Small intestine (tissue), 7 donors: ENCODE measurements at regions not wholly inside any gene's neighbourhood (a gene's known extent, or its start where the extent isn't known, plus 50 kb on each side); places are given as distances from the start of the nearest gene placed in this dataset.
"Not testable (repeated sequence)": the region's sequence is repeated elsewhere in the genome, so short reads cannot be mapped to it uniquely, and the experiment has no call there.

Experiments
- DNase-seq, 2 donors: peaks; one replicate each; pipeline versions ENCODE4 v3.0.0 to v3.0.0-alpha.2; 2013
- FAIRE-seq: peaks from 2 replicates; lab custom pipeline; 2012; peaks lifted over from hg19 to GRCh38; lab: Jason Lieb, UNC
- H3K27ac ChIP-seq, 3 donors: one replicate each; pipeline ENCODE4 v1.5.1; 2013; ENCODE audit warnings: low read length in 2 of 3, mild to moderate bottlenecking in 2 of 3, control low read depth in 1 of 3, inconsistent platforms in 1 of 3, low read depth in 1 of 3, moderate library complexity in 1 of 3
- H3K27me3 ChIP-seq, 3 donors: one replicate each; pipeline ENCODE4 v1.6.1; 2013; ENCODE audit warnings: low read length in 3 of 3, inconsistent platforms in 1 of 3; ENCODE audit not compliant: control insufficient read depth in 3 of 3, insufficient read depth in 3 of 3
- H3K36me3 ChIP-seq, 3 donors: one replicate each; pipeline ENCODE4 v1.6.1; 2013; ENCODE audit warnings: low read length in 3 of 3, inconsistent platforms in 1 of 3, low read depth in 1 of 3, mild to moderate bottlenecking in 1 of 3, moderate library complexity in 1 of 3; ENCODE audit not compliant: control insufficient read depth in 3 of 3, insufficient read depth in 2 of 3
- H3K4me1 ChIP-seq, 3 donors: one replicate each; pipeline ENCODE4 v1.6.1; 2013; ENCODE audit warnings: low read length in 2 of 3, inconsistent platforms in 1 of 3, low read depth in 1 of 3, mild to moderate bottlenecking in 1 of 3, moderate library complexity in 1 of 3; ENCODE audit not compliant: control insufficient read depth in 3 of 3, insufficient read depth in 2 of 3
- H3K4me3 ChIP-seq, 3 donors: one replicate each; pipeline ENCODE4 v1.5.1; 2013; ENCODE audit warnings: low read length in 3 of 3, control low read depth in 1 of 3, inconsistent platforms in 1 of 3, low read depth in 1 of 3, mild to moderate bottlenecking in 1 of 3, moderate library complexity in 1 of 3
- H3K9me3 ChIP-seq, 2 donors: one replicate each; pipeline ENCODE4 v1.6.1; 2013; ENCODE audit warnings: low read depth in 1 of 2, low read length in 1 of 2; ENCODE audit not compliant: control insufficient read depth in 2 of 2, insufficient read depth in 1 of 2
- WGBS, 3 donors: extraction: QIAGEN DNeasy Blood & Tissue Kit; methylation state at CpG; one replicate each; pipeline ENCODE4 v1.1.7; 2013; 5-methylcytosine and 5-hydroxymethylcytosine counted together
- donor health status: healthy with polysubstance abuse.
- donor health status: control.
- donor health status: control.
- donor health status: Bipolar disorder and iron deficiency.
- donor health status: healthy.

GRCh38 chr10:23557777-23558176 lies 118.9 kb downstream of the OTUD1 start:
- Histone ChIP-seq H3K27me3 (no peaks in the 10 kb centered on the region), H3K4me3 (no peak overlapping the region), H3K4me1 (no peaks in the 10 kb centered on the region), H3K9me3 (peaks cover 0 to 4% of the 10 kb centered on the region in 2 donors), H3K36me3 (no peaks in the 10 kb centered on the region), H3K27ac (no peak overlapping the region)
- WGBS, 3 donors: 78 to 89% (median 78%) methylated on average over 4 of the region's 4 CpGs
- DNase-seq (no peak), FAIRE-seq (no peak)

- FAIRE-seq (no peak), DNase-seq (no peak)
- no peaks in the 10 kb centered on the region for H3K36me3 ChIP-seq
- H3K27ac ChIP-seq: no peak overlapping the region
- no peaks in the 10 kb centered on the region for H3K27me3 ChIP-seq
- peaks cover 0 to 4% of the 10 kb centered on the region in 2 donors for H3K9me3 ChIP-seq
- H3K4me3 ChIP-seq: no peak overlapping the region
- WGBS, 3 donors: 29 to 48% (median 37%) methylated on average over 6 of the region's 6 CpGs
- no peaks in the 10 kb centered on the region for H3K4me1 ChIP-seq
Observed at GRCh38 chr10:23558361-23558799, 119.5 kb downstream of the OTUD1 start.

- Histone ChIP-seq H3K9me3 (peaks cover 0 to 13% of the 10 kb centered on the region in 2 donors), H3K27me3 (peaks cover 0 to 2% (median 0%) of the 10 kb centered on the region in 3 donors), H3K36me3 (no peaks in the 10 kb centered on the region), H3K27ac (no peak overlapping the region), H3K4me1 (no peaks in the 10 kb centered on the region), H3K4me3 (no peak overlapping the region)
- DNase-seq (no peak), FAIRE-seq (no peak)
- 22 to 45% (median 26%) methylated on average over 3 of the region's 3 CpGs for WGBS, 3 donors
Observed at GRCh38 chr10:23568996-23569395, 130.1 kb downstream of the OTUD1 start.

- Histone ChIP-seq H3K27me3 (peaks cover 0 to 2% (median 0%) of the 10 kb centered on the region in 3 donors), H3K27ac (no peak overlapping the region), H3K9me3 (peaks cover 0 to 11% of the 10 kb centered on the region in 2 donors), H3K4me1 (no peaks in the 10 kb centered on the region), H3K36me3 (no peaks in the 10 kb centered on the region), H3K4me3 (no peak overlapping the region)
- DNase-seq (no peak), FAIRE-seq (no peak)
Observed at GRCh38 chr10:23571884-23572283, 133.0 kb downstream of the OTUD1 start.

- FAIRE-seq: no peak
- Histone ChIP-seq H3K9me3 (no peaks in the 10 kb centered on the region), H3K27ac (no peak overlapping the region), H3K27me3 (no peaks in the 10 kb centered on the region), H3K36me3 (no peaks in the 10 kb centered on the region), H3K4me1 (no peaks in the 10 kb centered on the region), H3K4me3 (no peak overlapping the region)
- no peak for DNase-seq
- WGBS, 3 donors: 79 to 88% (median 83%) methylated on average over 2 of the region's 2 CpGs
Observed at GRCh38 chr10:23581906-23582450, 143.1 kb downstream of the OTUD1 start.

GRCh38 chr10:23584396-23584795 lies 145.5 kb downstream of the OTUD1 start:
- FAIRE-seq: no peak
- H3K27ac ChIP-seq: no peak overlapping the region
- no peaks in the 10 kb centered on the region for H3K27me3 ChIP-seq
- H3K36me3 ChIP-seq: no peaks in the 10 kb centered on the region
- whole genome bisulfite sequencing, 3 donors: 44 to 78% (median 52%) methylated on average over 2 of the region's 2 CpGs
- H3K4me3 ChIP-seq: no peak overlapping the region
- no peaks in the 10 kb centered on the region for H3K4me1 ChIP-seq
- H3K9me3 ChIP-seq: no peaks in the 10 kb centered on the region
- no peak for DNase-seq

GRCh38 chr10:23585186-23585585 lies 146.3 kb downstream of the OTUD1 start:
- Histone ChIP-seq H3K36me3 (no peaks in the 10 kb centered on the region), H3K27me3 (no peaks in the 10 kb centered on the region), H3K9me3 (no peaks in the 10 kb centered on the region), H3K27ac (no peak overlapping the region), H3K4me1 (no peaks in the 10 kb centered on the region), H3K4me3 (no peak overlapping the region)
- no peak for FAIRE-seq
- 91 to 97% (median 92%) methylated on average over 1 of the region's 1 CpG for WGBS, 3 donors
- no peak for DNase-seq

- H3K9me3 ChIP-seq: no peaks in the 10 kb centered on the region
- no peak for FAIRE-seq
- DNase-seq: no peak
- 43 to 61% (median 56%) methylated on average over 2 of the region's 2 CpGs for WGBS, 3 donors
- H3K36me3 ChIP-seq: no peaks in the 10 kb centered on the region
- no peaks in the 10 kb centered on the region for H3K27me3 ChIP-seq
- H3K4me3 ChIP-seq: no peak overlapping the region
- H3K4me1 ChIP-seq: no peaks in the 10 kb centered on the region
- H3K27ac ChIP-seq: no peak overlapping the region
Observed at GRCh38 chr10:23585666-23586065, 146.8 kb downstream of the OTUD1 start.

GRCh38 chr10:23595278-23595677 lies 156.4 kb downstream of the OTUD1 start:
- WGBS, 3 donors: 88 to 91% (median 88%) methylated on average over 10 of the region's 10 CpGs
- H3K36me3 ChIP-seq, FAIRE-seq, H3K4me1 ChIP-seq, H3K4me3 ChIP-seq, DNase-seq, H3K9me3 ChIP-seq, H3K27ac ChIP-seq, H3K27me3 ChIP-seq: not testable (repeated sequence)
